Astrocyte (in vitro differentiated cells and primary cell): ENCODE measurements at regions not wholly inside any gene's neighbourhood (a gene's known extent, or its start where the extent isn't known, plus 50 kb on each side); places are given as distances from the start of the nearest gene placed in this dataset.
"Not testable (repeated sequence)": the region's sequence is repeated elsewhere in the genome, so short reads cannot be mapped to it uniquely, and the experiment has no call there.

ENCODE experiments used
- CTCF ChIP-seq: IDR thresholded peaks from 2 replicates; pipeline ENCODE4 v1.5.1; 2011; ENCODE audit warnings: low read depth, mild to moderate bottlenecking, inconsistent platforms, low read length, moderate library complexity; ENCODE audit not compliant: insufficient read depth
- EZH2 ChIP-seq: IDR thresholded peaks from 2 replicates; pipeline ENCODE4 v1.6.1; 2012; ENCODE audit warnings: mild to moderate bottlenecking, low read length, inconsistent platforms; ENCODE audit not compliant: insufficient read depth

DNA sequence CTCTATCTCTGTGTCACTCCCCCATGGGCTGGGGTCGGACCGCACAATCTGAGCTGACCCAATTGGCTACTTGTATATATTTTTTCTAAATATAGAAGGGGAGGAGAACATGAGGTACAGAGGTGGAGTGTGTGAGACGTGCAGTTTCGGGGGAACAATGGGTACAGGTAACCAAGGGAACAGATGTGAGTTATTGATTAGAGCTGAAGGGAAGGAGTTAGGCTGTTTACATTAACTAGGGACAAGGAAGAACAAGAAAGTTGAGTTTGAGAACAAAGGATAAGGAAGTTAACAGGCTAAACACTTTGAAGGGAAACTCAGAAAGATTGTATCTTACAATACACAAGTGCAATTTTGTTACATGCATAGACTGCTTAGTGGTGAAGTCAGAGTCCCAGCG, 601.2 kb downstream of the VGLL3 start:
- not testable (repeated sequence) for TF ChIP-seq CTCF, EZH2
